NCI-H128 (cell line): ENCODE measurements at regions not wholly inside any gene's neighbourhood (a gene's known extent, or its start where the extent isn't known, plus 50 kb on each side); places are given as distances from the start of the nearest gene placed in this dataset.

Source experiments
- DNase-seq: peaks from one replicate; lab custom pipeline; 2025; ENCODE audit not compliant: unreplicated experiment; lab: John Stamatoyannopoulos, UW

DNA sequence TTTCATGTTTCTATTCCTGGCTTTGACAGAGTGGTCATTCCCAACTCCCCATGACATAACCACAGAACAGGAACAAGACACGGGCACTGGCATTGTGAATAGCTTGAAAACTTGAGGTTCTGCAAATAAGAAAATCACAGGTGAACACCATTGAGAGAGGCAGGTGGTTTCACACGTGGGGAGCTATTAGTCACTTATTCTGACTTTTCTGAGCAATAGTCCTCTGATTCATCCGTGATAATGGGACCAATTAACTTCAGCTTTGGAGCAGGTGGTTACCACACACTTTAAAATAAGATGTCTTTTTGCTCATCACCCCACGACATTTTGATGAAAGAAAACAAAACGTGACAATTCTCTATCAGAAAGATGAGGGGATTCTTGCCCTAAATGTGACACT is 224.7 kb downstream of the KLF13 start:
- no peak for DNase-seq

DNA sequence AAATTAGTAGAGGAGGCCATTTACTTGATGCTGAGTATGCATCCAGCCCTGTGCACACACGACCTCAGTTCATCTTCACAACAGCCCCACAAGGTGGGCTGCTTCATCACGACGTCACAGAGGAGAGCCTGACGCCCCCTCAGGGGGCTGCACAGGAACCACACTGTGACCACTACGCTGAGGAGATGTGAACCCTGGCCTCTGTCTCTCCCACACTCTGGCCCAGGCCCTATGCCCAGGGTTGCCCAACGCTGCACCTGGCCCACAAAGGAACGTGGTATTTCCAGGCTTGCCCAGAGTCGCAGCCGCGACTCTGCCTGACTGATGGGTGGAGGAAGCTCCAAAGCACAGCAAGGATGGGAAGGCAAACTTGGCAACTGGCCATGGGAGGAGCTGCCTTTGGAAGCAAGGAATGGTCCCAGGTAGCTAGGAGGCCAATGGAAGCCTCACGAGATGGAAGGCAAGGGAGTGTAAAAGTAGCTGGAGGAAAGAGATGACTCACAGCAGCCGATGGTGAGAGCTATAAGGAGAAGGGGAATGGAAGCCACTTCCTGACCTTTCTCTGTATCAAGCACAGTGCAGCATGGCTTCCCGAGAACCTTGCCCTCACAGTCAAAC is 226.0 kb downstream of the KLF13 start:
- DNase-seq: no peak

DNA sequence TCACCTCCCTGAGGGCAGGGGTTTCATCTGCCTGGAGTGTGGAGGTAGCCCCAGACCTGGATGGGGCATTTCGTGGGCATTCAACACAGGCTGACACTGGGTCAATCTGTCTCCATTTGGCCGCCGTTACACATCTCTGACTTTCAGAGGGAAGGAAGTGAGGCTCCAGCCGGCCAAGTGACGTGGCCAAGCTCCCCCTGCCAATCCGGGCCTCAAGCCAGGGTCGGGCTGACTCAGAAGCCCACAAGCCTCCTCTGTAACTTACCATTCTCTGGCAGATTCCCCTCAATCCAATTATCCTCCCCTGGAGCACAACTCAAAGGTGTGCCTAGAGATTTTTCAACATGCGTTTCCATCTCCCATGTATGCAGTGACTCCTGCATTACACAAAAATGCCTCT is 227.6 kb downstream of the KLF13 start:
- DNase-seq: no peak

DNA sequence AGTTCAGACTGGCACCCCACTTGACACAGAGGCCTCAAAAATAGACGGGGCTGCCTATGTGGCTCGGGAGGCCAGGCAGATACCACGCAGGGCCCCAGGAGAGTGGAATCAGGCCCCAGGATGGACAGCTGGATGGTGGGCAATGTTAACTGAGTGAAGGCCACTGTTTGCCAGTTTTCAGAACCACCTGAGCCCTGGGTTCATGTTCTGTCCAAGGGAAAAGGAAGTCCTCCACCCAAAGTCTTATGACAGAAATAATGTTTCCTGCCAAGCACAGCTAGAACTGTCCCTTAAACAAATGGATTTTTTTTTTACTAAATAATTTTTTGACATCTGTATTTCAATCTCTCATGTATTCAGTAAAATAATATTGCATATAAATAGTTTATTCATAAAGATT is 228.4 kb downstream of the KLF13 start:
- no peak for DNase-seq

DNA sequence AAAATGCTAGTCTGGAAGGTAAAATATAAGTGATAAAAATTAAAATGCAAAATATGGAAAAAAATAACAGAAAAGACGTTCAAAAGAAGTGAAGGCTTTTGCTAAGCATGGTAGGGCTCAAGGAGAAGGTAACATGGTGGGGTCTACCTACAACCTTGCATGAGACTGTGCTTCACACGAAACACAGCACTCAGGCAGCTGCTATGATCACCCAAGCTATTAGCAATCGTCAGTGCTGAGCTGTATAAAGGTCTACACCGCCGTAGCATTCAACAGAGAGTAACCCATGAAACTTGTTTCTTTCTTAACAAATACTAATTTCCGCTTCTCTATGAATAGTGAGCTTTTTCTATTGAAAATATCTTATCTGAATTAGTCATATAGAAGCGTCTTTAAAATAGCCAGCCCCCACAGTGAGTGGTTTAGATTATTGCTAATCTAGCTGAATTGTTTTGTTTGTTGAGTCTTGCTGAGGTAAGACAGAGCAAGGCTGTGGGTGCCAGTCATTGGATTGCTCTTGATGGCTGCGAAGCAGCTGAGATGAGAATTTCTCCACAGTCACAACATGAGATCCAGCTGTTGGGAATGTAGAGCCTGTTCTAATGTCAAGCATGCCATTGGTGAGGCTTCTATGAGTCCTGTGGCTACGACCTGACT is 230.0 kb downstream of the KLF13 start:
- DNase-seq: no peak

DNA sequence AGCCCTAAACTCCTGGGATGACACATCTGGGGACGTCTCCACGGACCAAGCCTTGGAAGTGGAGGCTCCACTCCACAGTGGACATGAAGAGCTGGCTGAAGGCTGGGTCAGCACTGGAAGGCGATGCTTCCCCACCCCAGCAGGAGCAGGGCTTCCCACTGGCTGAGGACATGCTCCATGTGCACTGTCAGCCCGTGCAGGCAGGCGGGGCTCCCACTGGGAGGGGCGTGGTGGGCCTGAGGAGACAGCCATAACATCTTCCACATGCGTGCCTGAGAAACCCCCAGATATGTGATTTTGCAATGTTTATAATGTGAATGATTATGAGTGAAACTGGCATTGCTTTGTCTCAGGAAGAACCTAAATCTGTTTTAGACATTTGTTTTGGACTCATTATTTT is 231.3 kb downstream of the KLF13 start:
- no peak for DNase-seq

DNA sequence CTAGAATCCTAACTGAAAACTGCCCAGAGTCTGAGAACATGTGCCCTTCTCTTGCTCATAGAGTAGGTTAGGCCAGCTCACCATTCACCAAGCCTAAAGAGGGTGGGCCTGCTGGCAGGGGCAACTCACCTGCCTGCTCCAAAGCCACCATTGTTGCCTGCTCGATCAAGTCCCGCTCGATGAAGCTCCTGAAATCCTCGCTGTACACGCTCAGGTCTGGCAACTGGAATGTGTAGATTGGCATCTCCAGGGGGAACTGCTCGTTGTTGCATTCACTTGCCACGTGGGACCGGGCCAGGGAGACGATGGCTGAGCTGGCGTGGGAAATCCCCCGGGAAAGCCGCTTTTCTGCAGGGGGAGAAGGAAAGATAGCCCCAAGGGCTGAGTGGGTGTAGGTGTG is 232.2 kb downstream of the KLF13 start:
- no peak for DNase-seq

DNA sequence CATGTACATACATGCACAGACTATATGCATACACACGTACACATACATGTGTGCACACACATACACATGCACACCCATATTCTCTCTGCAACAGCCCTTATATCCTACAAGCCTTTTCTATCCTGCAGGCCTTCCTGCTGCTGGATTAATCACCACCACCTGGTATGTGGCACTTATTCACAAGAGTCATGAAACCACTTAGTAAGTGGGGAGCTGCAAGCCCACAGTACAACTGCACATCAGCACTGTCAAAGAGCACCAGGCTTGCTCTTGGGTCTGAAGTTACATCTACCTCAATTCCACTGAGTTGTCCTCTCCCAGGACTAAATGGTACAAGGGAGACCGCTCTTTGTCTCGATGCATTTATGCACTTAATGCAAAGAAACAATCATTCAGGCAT is 233.2 kb downstream of the KLF13 start:
- no peak for DNase-seq

DNA sequence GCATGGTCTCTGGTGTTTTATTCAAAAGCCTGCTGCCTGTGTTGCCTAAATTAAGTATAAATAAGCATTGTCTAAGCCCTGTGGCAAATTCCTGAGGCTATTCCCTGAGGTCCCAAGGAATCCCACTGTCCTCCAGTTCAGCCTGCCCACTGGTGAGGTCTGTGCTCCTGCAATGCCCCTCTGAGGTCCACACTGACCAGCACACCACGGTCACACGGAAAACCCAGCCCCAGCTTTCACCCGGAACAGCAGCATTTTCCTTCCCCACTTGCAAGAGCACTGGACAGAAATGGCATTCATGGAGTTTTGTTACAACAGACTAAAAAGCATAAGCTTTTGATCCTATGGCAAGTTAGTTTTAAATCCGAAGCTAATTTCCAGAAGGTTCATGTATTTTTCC is 234.0 kb downstream of the KLF13 start:
- no peak for DNase-seq

DNA sequence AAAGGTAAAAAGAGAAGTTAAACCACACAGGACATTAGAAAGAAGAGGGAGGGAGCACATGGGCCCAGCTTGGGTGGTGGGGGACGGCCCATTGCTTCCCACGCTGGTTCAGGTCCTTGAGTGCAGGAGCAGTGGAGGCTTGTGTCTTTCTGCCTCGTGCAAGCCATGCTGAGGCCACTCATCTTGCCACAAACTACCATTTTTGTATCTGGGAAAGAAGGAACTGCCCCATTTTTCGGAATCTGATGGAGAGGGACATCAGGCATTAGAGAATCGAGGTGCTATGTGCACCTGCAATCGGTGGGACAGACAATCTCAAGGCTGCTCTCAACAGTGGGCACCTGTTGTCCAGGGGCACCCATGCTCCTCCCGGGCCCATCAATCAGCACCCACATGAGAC is 234.5 kb downstream of the KLF13 start:
- DNase-seq: no peak

DNA sequence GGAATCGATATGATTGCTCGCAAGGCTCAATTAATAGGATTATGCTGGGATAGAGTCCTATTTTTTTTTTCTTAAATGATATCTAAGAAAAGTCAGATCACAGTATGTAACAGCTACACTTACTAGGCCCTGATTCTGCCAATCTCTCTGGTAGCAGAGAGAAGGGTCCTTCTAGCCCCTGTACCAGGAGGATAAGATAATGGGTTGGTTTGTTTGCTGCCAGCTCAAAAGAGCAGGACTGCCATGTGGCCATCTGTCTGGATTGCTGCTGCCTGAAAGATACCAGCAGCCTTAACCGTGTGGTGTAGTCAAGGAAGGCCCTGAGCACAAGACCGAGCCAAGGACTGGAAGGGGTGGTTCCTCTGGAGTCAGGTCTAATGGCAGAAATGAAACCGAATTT is 236.4 kb downstream of the KLF13 start:
- no peak for DNase-seq

DNA sequence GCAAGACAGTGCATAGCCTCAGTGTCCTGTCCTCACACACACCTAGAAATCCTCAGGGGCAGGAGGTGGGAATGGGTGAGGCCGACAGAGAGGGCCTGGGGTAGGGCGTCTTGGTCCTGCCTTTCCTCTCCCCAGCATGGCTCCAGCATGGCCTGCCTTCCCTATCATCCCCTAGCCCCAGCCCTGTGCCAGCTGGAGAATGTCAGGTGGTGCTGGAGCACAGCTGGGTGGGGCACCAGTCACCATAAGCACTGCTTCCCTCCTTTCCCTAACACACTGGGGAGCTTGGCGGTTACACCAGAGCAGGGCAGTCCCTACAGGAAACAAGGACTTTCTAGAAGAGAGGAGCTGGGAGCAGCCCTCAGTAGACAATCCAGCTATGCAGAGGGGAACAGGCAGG is 236.8 kb downstream of the KLF13 start:
- DNase-seq: no peak

DNA sequence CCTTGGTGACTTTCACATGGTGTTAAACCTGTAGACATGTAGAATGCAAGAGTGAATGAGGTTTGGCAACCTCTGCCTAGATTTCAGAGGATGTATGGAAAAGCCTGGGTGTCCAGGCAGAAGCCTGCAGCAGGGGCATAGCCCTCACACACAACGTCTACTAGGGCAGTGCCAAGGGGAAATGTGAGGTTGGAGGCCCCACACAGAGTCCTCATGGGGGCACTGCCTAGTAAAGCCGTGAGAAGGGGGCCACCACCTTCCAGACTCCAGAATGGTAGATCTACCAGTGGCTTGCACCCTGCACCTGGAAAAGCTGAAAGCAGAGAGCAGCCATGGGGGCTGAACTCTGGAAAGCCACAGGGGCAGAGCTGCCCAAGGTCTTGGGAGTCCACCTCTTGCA is 241.2 kb downstream of the KLF13 start:
- DNase-seq: no peak

DNA sequence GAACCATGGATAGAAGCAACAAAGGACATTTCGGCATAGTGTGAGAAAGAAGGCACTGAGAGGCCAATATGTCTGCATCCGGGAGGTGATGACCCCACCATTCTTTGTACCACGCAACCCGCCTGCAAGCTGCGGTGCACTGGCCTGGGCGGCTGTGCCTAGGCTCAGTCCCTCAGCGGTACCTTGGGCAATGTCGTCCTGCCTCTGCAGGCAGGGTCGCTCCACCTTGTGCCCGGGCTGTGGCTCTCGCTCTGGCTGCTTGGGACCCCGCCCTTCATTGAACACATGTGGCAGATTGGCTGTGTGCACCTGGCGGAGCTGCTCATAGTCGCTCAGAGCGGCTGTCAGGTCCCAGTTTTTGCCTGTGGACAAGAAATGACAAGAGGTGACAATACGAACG is 243.2 kb downstream of the KLF13 start:
- no peak for DNase-seq

DNA sequence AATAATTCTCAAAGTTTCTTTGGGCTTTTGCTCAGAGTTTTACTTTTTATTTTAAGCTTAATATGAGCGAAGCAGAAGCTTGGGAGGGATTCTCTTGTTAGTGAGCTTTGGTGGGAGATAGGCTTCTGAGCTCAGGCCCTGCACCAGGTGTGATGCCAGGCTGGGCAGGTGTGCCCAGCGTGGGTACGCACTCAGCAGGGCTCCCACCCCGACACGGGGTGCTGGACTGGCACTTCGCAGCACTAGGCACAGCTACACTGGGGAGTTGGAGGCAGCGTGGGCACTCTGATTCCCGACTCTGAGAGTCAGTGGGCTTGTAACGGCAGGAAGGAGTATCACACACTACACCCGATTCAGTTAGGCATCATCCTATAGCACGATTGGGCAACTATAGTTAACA is 244.0 kb downstream of the KLF13 start:
- no peak for DNase-seq

DNA sequence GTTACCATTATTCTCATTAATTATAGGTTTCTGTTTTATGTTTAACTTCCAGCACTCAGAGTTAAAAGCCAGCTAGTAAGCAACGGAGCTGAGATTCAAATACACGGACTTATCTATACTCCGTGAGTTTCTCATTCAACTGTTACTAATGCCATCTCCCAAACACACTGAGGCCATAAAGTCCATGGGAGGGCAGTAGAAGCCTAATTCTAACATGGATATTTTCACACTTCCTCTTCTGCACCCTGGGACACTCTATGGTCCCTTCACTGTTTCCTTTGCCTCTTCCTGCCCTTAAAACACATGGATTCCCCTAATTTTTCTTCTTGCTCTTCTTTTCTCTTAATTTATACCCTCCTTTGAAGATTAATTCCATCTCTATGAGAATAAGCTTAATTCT is 245.0 kb downstream of the KLF13 start:
- DNase-seq: no peak

DNA sequence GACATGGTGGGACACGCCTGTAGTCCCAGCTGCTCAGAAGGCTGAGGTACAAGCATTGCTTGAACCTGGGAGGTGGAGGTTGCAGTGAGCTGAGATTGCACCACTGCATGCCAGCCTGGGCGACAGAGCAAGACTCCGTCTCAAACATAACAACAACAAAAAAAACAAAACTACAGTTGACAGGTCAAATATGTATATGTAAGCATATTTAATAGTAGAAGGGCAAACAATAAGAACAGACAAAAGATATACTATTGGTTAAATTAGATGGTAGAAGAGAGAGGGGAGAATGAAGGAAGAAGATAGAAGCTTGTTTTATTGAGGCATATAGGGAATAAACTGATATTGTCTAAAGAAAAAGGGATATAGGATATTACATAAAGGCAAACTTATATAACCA is 247.1 kb downstream of the KLF13 start:
- no peak for DNase-seq

DNA sequence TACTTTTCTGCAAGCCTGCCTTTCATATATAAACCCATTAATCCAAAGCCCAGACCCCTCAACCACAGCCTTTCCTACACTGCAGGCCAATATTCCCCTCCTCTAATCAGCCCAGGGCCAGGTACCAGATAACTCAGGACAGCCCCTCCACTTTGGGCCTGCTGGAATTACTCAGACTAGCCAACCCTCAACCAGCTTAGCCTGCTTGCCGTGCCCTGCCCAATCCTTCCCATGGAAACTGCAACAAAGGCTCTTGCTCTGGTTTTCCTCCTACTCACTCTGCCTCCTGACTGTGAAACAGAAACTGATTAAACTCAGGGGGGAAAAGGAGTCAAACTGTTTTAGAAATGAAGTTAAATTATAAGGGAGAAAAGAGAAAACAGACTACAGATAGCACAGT is 248.1 kb downstream of the KLF13 start:
- no peak for DNase-seq

DNA sequence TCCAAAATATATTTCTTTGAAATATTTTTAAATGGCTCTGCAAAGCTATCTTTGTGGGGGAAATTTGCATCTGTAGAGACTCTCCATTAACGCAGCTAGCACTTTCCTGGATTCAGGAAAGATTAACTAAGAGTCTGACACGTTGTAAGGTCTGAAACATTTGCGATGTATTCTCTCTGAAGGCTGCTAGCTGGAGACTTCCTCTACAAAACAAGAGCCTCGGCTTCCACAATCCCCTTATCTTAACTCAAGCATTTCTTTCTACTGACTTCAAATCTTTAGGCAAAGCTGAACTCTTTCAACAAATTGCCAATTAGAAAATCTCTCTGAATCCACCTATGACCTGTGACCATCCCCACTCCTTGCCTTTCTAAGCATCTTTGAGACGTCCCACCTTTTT is 250.5 kb downstream of the KLF13 start:
- no peak for DNase-seq

DNA sequence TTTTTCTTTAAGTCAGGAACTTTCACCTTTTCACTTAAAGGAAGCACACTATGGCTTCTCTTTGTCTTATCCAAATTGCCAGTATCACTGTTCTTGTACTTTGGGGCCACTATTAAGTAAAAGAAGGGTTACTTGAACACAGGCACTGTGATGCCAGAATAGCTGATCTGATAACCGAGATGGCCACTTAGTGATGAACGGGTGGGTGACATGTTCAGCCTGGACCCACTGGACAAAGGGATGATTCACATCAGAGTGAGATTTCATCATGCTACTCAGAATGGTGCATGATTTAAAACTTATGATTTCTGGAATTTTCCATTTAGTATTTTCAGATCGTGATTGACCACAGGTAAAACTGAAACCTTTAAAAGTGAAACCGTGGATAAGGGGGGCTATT is 252.6 kb downstream of the KLF13 start:
- DNase-seq: no peak

DNA sequence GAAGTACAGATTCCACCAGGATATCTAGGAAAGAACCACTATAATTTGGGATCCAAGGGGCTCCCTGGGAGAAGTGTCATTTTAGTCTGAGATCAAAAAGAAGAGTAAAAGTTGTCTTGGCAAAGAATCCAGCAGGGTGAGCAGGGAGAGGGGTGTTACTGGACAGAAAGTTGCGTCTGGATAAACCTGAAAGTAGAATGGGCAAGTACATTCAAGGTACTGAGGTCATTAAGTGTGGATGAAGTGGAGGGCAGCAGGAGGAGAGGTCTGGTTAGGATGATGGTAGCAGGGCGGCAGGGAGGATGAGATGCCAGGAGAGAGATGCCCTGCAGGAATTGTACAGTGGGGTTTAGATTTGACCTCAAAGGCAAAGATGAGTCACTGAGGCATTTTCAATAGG is 253.3 kb downstream of the KLF13 start:
- no peak for DNase-seq

DNA sequence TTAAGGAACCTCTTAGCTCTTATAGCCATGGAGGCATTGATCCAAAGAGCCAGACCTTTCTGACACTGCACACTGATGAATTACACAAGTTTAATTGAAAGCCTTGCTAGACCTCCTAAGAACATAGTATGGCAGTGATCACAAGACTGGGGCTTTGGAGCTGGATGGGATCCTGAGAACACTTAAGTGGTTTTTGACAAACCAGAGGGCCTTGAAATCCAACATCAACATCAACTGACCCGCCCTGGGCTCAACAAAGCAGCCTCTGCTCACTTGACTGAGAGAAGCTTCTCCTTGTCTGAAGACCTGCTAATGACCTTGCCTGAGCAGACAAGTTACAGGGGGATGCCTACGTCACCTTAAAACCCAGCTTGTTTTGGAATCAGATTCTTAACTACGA is 257.6 kb downstream of the KLF13 start:
- DNase-seq: no peak

DNA sequence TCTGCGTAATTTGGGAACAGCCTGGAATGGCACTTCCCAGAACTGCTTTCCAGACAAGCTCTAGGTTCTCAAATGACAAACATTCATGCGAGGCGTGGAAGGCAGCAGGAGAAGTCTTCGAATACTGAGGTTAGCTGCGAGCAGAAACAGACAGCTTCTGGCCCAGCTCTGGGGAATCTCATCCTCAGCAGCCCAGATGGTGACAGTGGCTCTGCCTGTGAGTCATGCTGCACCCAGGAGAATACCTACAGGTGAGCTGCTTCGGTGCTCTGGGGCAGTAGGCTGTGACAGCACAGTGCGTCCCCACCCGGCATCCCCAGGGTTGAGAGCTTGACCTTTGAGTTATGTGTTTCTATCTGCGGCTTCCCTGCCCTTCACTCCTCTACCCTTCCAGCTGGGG is 258.6 kb downstream of the KLF13 start:
- DNase-seq: no peak
